CD8-positive, alpha-beta memory T cell (primary cell): ENCODE measurements at regions not wholly inside any gene's neighbourhood (a gene's known extent, or its start where the extent isn't known, plus 50 kb on each side); places are given as distances from the start of the nearest gene placed in this dataset.

Experiments used
- CTCF ChIA-PET: fragments of 350-600 bp; sonication (Branson Sonifier 250); formaldehyde crosslinking; loops from one replicate; lab custom pipeline; 2021; ENCODE audit warnings: antibody characterized with exemption; lab: Charles Lee
- POLR2A ChIA-PET: fragments of 350-600 bp; sonication (Branson Sonifier 250); formaldehyde crosslinking; loops from one replicate; lab custom pipeline; 2021; ENCODE audit warnings: antibody characterized with exemption; lab: Charles Lee
- DNase-seq, 5 donors: peaks; one replicate each; pipeline versions ENCODE4 v3.0.0 to v3.0.0-alpha.2; 2020 to 2022; ENCODE audit warnings: mixed read lengths in 1 of 5
- H3K27ac ChIP-seq: one replicate; pipeline ENCODE4 v1.7.0; 2013; ENCODE audit warnings: low read depth, mild to moderate bottlenecking, low read length, moderate library complexity
- H3K27me3 ChIP-seq: 2 replicates; pipeline ENCODE4 v1.7.0; 2013; ENCODE audit warnings: low read length, mild to moderate bottlenecking; ENCODE audit not compliant: insufficient read depth, poor library complexity, severe bottlenecking
- H3K36me3 ChIP-seq: 2 replicates; pipeline ENCODE4 v1.7.0; 2013; ENCODE audit warnings: mild to moderate bottlenecking, low read length, moderate library complexity; ENCODE audit not compliant: insufficient read depth
- H3K4me1 ChIP-seq: 2 replicates; pipeline ENCODE4 v1.7.0; 2013; ENCODE audit warnings: mild to moderate bottlenecking, low read length, moderate library complexity; ENCODE audit not compliant: insufficient read depth
- H3K4me3 ChIP-seq: 2 replicates; pipeline ENCODE4 v1.7.0; 2013; ENCODE audit warnings: mild to moderate bottlenecking, low read length
- H3K9me3 ChIP-seq: 2 replicates; pipeline ENCODE4 v1.7.0; 2013; ENCODE audit warnings: mild to moderate bottlenecking, low read length
- H3K27ac Mint-ChIP-seq, 8 donors: one replicate each; pipeline ENCODE4 v1.8.0; 2020 to 2021; ENCODE audit warnings: mixed read lengths in 8 of 8, mild to moderate bottlenecking in 6 of 8, inconsistent platforms in 3 of 8, moderate library complexity in 3 of 8
- H3K27me3 Mint-ChIP-seq, 2 donors: one replicate each; pipeline ENCODE4 v1.8.0; 2020 to 2021; ENCODE audit warnings: mixed read lengths in 2 of 2, mild to moderate bottlenecking in 1 of 2, moderate library complexity in 1 of 2
- H3K36me3 Mint-ChIP-seq, 3 donors: one replicate each; pipeline ENCODE4 v1.8.0; 2020 to 2021; ENCODE audit warnings: mixed read lengths in 3 of 3, inconsistent platforms in 1 of 3, mild to moderate bottlenecking in 1 of 3
- H3K4me1 Mint-ChIP-seq, 3 donors: one replicate each; pipeline ENCODE4 v1.8.0; 2020 to 2021; ENCODE audit warnings: mixed read lengths in 3 of 3, inconsistent platforms in 1 of 3, mild to moderate bottlenecking in 1 of 3
- H3K4me3 Mint-ChIP-seq, 7 donors: one replicate each; pipeline ENCODE4 v1.8.0; 2020 to 2021; ENCODE audit warnings: mixed read lengths in 7 of 7, mild to moderate bottlenecking in 6 of 7, moderate library complexity in 4 of 7, inconsistent platforms in 2 of 7
- H3K9me3 Mint-ChIP-seq, 5 donors: one replicate each; pipeline ENCODE4 v1.8.0; 2020 to 2022; ENCODE audit warnings: mixed read lengths in 5 of 5, mild to moderate bottlenecking in 3 of 5, moderate library complexity in 2 of 5, inconsistent platforms in 1 of 5

- Histone ChIP-seq H3K27me3 (no peaks in the 10 kb centered on the region), H3K4me1 (no peaks in the 10 kb centered on the region), H3K27ac (no peak overlapping the region), H3K4me3 (no peak overlapping the region), H3K9me3 (no peaks in the 10 kb centered on the region), H3K36me3 (no peaks in the 10 kb centered on the region)
- no peaks in the 10 kb centered on the region for H3K9me3 Mint-ChIP-seq
- POLR2A ChIA-PET: no interaction called here
- no peaks in the 10 kb centered on the region for H3K4me1 Mint-ChIP-seq
- peaks cover 17 to 21% of the 10 kb centered on the region in 2 donors for H3K27me3 Mint-ChIP-seq
- no peaks in the 10 kb centered on the region for H3K36me3 Mint-ChIP-seq
- H3K27ac Mint-ChIP-seq: no peak overlapping the region
- no peak for DNase-seq
- CTCF ChIA-PET: no interaction called here
- H3K4me3 Mint-ChIP-seq: no peak overlapping the region
Measured at GRCh38 chr3:107204121-107204520, 173.1 kb upstream of the CCDC54 start.

DNA sequence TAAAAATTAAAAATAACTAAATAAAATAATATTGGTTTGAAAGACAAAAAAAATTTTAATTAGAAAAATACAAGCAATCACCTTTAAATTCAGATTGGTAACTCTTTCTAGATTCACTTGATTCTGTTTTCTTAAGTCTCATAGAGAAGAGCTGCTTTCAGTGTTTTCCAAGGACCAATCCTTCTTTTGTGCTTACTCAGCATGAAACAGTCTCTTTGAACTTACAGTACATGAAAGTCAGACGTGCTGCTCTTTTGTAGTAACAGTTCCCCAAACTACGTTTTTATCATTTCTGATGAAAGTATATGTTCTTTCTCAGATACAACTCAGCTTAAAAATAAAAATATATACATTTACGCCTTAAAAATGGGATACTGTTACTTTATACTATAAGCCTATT is 171.9 kb upstream of the CCDC54 start:
- no peaks in the 10 kb centered on the region for H3K4me1 ChIP-seq
- POLR2A ChIA-PET: no interaction called here

GRCh38 chr3:107206141-107206540 is 171.1 kb upstream of the CCDC54 start:
- H3K9me3 Mint-ChIP-seq: no peaks in the 10 kb centered on the region
- Histone ChIP-seq H3K27me3 (no peaks in the 10 kb centered on the region), H3K36me3 (no peaks in the 10 kb centered on the region), H3K9me3 (no peaks in the 10 kb centered on the region), H3K4me1 (no peaks in the 10 kb centered on the region), H3K4me3 (no peak overlapping the region), H3K27ac (no peak overlapping the region)
- ChIA-PET CTCF (no interaction called here), POLR2A (no interaction called here)
- H3K27ac Mint-ChIP-seq: no peak overlapping the region
- no peaks in the 10 kb centered on the region for H3K4me1 Mint-ChIP-seq
- H3K4me3 Mint-ChIP-seq: no peak overlapping the region
- peaks cover 17 to 21% of the 10 kb centered on the region in 2 donors for H3K27me3 Mint-ChIP-seq
- H3K36me3 Mint-ChIP-seq: no peaks in the 10 kb centered on the region
- DNase-seq: no peak

More for the DNA sequence above, 171.9 kb upstream of the CCDC54 start:
- no peaks in the 10 kb centered on the region for H3K36me3 Mint-ChIP-seq
- Histone ChIP-seq H3K9me3 (no peaks in the 10 kb centered on the region), H3K27ac (no peak overlapping the region), H3K36me3 (no peaks in the 10 kb centered on the region), H3K4me3 (no peak overlapping the region), H3K27me3 (no peaks in the 10 kb centered on the region)
- H3K9me3 Mint-ChIP-seq: no peaks in the 10 kb centered on the region
- DNase-seq: no peak
- no peak overlapping the region for H3K4me3 Mint-ChIP-seq
- no peaks in the 10 kb centered on the region for H3K4me1 Mint-ChIP-seq
- no peak overlapping the region for H3K27ac Mint-ChIP-seq
- H3K27me3 Mint-ChIP-seq: peaks cover 19 to 21% of the 10 kb centered on the region in 2 donors
- CTCF ChIA-PET: no interaction called here

DNA sequence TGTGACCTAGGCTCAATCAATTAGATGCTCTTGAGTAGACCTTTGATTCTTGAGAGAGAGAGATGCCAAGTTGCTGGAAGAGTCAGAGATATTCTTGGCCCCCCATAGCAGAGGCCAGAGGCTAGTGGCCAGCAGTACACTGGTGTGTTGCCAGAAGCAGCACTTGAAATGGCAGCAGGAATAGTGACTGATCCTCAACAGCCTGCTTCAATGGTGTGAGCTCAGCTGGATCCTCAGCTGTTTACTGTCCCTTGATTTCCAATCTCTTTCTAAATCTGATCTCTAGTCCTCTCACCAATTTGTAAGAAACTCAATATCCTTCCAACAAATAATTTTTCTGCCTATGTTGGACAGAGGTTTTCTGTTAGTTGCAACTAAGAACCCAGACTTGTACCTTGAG is 170.3 kb upstream of the CCDC54 start:
- Mint-ChIP-seq H3K27me3 (peaks cover 17 to 21% of the 10 kb centered on the region in 2 donors), H3K4me1 (no peaks in the 10 kb centered on the region), H3K9me3 (no peaks in the 10 kb centered on the region), H3K4me3 (no peak overlapping the region), H3K27ac (no peak overlapping the region), H3K36me3 (no peaks in the 10 kb centered on the region)
- Histone ChIP-seq H3K27ac (no peak overlapping the region), H3K4me1 (no peaks in the 10 kb centered on the region), H3K27me3 (no peaks in the 10 kb centered on the region), H3K36me3 (no peaks in the 10 kb centered on the region), H3K4me3 (no peak overlapping the region), H3K9me3 (no peaks in the 10 kb centered on the region)
- ChIA-PET CTCF (interaction anchor here (1.8 kb wide), 1 partner anchor 8 kb away, joined by 4 read pairs; no protein-coding TSS in a partner anchor), POLR2A (no interaction called here)
- DNase-seq: no peak

GRCh38 chr3:107208100-107208499 is 169.1 kb upstream of the CCDC54 start:
- H3K4me3 Mint-ChIP-seq: no peak overlapping the region
- Histone ChIP-seq H3K4me1 (no peaks in the 10 kb centered on the region), H3K9me3 (no peaks in the 10 kb centered on the region), H3K27me3 (no peaks in the 10 kb centered on the region), H3K4me3 (no peak overlapping the region), H3K27ac (no peak overlapping the region), H3K36me3 (no peaks in the 10 kb centered on the region)
- no peak overlapping the region for H3K27ac Mint-ChIP-seq
- ChIA-PET POLR2A (no interaction called here), CTCF (interaction anchor here (1.8 kb wide), 1 partner anchor 10 kb away, joined by 4 read pairs; no protein-coding TSS in a partner anchor)
- peaks cover 15 to 21% of the 10 kb centered on the region in 2 donors for H3K27me3 Mint-ChIP-seq
- DNase-seq: no peak
- H3K4me1 Mint-ChIP-seq: no peaks in the 10 kb centered on the region
- no peaks in the 10 kb centered on the region for H3K9me3 Mint-ChIP-seq
- H3K36me3 Mint-ChIP-seq: no peaks in the 10 kb centered on the region

GRCh38 chr3:107208796-107209195 is 168.4 kb upstream of the CCDC54 start:
- no peaks in the 10 kb centered on the region for H3K9me3 Mint-ChIP-seq
- H3K27ac ChIP-seq: no peak overlapping the region
- H3K27me3 Mint-ChIP-seq: peaks cover 12 to 18% of the 10 kb centered on the region in 2 donors
- no peaks in the 10 kb centered on the region for H3K27me3 ChIP-seq
- no peaks in the 10 kb centered on the region for H3K4me1 Mint-ChIP-seq
- POLR2A ChIA-PET: no interaction called here
- no peak overlapping the region for H3K4me3 ChIP-seq
- no peaks in the 10 kb centered on the region for H3K36me3 Mint-ChIP-seq
- no peak overlapping the region for H3K4me3 Mint-ChIP-seq
- no peaks in the 10 kb centered on the region for H3K9me3 ChIP-seq
- DNase-seq: no peak
- no peak overlapping the region for H3K27ac Mint-ChIP-seq
- no peaks in the 10 kb centered on the region for H3K36me3 ChIP-seq
- CTCF ChIA-PET: interaction anchor here (1.8 kb wide), 1 partner anchor 10 kb away, joined by 4 read pairs; no protein-coding TSS in a partner anchor
- no peaks in the 10 kb centered on the region for H3K4me1 ChIP-seq

- POLR2A ChIA-PET: no interaction called here
- Mint-ChIP-seq H3K4me3 (no peak overlapping the region), H3K9me3 (no peaks in the 10 kb centered on the region), H3K4me1 (no peaks in the 10 kb centered on the region), H3K36me3 (no peaks in the 10 kb centered on the region), H3K27me3 (peaks cover 12 to 16% of the 10 kb centered on the region in 2 donors), H3K27ac (no peak overlapping the region)
- H3K9me3 ChIP-seq: no peaks in the 10 kb centered on the region
- H3K36me3 ChIP-seq: no peaks in the 10 kb centered on the region
- H3K27me3 ChIP-seq: no peaks in the 10 kb centered on the region
- no peak overlapping the region for H3K4me3 ChIP-seq
- CTCF ChIA-PET: no interaction called here
- no peak overlapping the region for H3K27ac ChIP-seq
- H3K4me1 ChIP-seq: no peaks in the 10 kb centered on the region
- no peak for DNase-seq
Measured at GRCh38 chr3:107209302-107209990, 167.8 kb upstream of the CCDC54 start.

DNA sequence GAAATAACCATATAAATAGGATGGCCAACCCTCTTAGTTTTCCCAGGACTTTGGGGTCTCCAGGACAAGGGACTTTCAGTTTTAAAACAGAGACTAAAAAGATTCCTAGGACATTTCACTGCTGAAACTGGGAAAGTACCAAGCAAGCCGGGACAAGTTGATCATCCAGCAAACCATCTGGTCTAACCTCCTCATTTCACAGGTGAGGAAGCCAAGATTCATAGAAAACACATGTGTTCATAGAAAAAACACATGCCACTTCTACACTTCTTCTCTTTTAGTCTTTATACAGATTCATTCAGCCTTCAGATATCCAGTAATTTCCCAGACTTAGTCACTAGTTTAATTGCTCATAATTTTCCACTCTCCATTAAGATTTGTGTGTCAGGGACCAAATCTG is 165.6 kb upstream of the CCDC54 start:
- Mint-ChIP-seq H3K27me3 (peaks cover 8 to 19% of the 10 kb centered on the region in 2 donors), H3K9me3 (no peaks in the 10 kb centered on the region), H3K27ac (no peak overlapping the region), H3K36me3 (no peaks in the 10 kb centered on the region), H3K4me3 (no peak overlapping the region), H3K4me1 (no peaks in the 10 kb centered on the region)
- Histone ChIP-seq H3K36me3 (no peaks in the 10 kb centered on the region), H3K27ac (no peak overlapping the region), H3K27me3 (no peaks in the 10 kb centered on the region), H3K4me3 (no peak overlapping the region), H3K9me3 (no peaks in the 10 kb centered on the region), H3K4me1 (no peaks in the 10 kb centered on the region)
- no peak for DNase-seq
- ChIA-PET POLR2A (no interaction called here), CTCF (no interaction called here)
